GM19324 (cell line): ENCODE measurements at regions not wholly inside any gene's neighbourhood (a gene's known extent, or its start where the extent isn't known, plus 50 kb on each side); places are given as distances from the start of the nearest gene placed in this dataset.
"Not testable (repeated sequence)": the region's sequence is repeated elsewhere in the genome, so short reads cannot be mapped to it uniquely, and the experiment has no call there.

Source experiments
- ATAC-seq: cut with Tn5 transposase; IDR thresholded peaks from one replicate; pipeline ENCODE4 v1.9.1; 2021; ENCODE audit warnings: mild to moderate bottlenecking, moderate library complexity; ENCODE audit not compliant: unreplicated experiment, low FRiP score

DNA sequence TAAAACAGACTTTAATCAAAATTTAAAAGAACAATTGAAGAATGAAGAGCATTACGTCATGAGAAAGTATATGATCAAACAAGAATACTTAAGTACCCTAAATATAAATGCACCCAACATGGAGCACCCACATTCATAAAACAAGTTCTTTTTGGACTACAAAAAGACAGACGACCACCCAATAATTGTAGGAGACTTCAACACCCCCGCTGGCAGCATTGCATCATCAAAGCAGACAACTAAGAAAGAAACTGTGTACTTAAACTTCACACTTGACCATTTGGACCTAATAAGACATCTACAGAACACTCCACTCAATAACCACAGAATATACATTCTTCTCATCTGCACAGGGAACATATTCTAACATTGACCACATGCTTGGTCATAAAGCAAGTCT is 291.7 kb upstream of the ZNF322 start:
- not testable (repeated sequence) for ATAC-seq

DNA sequence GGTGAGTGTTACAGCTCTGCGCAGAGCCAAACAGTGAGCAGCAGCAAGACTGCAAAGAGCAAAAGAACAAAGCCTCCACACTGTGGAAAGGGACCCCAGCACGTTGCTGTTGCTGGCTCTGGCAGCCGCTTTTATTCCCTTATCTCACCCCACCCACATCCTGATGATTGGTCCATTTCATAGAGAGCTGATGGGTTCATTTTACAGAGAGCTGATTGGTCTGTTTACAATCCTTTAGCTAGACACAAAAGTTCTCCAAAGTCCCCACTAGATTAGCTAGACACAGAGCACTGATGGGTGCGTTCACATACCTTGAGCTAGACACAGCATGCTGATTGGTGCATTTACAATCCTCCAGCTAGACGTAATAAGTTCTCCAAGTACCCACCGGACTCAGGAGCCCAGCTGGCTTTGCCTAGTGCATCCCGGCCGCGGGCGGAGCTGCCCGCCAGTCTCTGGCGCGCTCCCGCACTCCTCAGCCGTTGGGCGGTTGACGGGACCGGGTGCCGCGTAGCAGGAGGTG is 291.4 kb upstream of the PRSS16 start:
- not testable (repeated sequence) for ATAC-seq

DNA sequence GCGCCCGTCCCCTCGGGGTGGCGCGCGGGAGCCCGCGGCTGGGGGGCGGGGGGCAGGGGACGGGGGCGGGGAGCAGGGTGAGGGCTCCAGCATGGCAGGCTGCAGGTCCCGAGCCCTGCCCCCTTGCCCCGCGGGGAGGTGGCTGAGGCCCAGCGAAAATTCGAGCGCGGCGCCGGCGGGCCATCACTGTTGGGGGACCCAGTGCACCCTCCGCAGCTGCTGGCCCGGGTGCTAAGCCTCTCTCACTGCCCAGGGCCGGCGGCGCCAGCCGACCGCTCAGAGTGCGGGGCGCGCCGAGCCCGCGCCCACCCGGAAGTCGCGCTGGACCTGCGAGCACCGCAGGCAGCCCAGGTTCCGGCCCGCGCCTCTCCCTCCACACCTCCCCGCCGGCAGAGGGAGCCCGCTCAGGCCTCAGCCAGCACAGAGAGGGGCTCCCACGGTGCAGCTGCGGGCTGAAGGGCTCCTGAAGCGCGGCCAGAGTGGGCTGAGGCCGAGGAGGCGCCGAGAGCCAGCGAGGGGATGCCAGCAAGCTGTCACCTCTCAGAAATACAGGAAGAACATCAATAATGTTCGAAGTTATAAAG is 290.8 kb upstream of the PRSS16 start:
- peak; percentile 56 for ATAC-seq

DNA sequence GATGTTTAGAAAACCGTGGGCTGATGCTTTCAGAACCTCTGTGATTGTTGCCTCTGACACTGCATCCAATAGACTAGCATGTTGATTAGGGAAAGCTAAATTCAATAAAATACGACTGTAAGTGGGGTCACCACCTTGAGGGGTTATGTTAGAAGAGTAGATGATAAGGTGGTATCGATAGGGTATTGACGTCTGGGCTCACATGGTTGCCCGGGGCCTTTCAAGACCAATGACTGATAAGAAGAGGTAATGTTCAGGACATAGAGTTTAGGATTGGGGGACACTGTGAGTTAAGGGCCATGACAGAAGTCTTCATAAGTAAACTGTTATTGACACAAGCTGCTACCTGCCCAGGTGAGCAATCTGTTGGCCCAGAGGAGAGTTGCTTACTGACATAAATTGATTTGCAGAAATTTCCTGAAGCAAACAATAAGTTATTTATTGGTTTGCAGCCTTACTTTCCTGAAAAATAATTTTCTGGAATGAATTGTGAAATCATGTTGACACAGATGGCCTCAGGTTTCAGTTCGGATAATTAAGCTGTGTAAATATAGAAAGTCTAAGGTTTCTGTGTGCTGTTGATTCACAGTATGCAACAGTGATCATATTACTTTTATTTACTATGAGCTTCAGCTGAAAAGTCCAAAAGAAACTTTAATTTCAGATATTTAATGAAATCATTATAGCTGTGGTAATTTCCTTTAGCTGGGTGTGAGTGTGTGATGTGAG is 289.9 kb upstream of the PRSS16 start:
- not testable (repeated sequence) for ATAC-seq

DNA sequence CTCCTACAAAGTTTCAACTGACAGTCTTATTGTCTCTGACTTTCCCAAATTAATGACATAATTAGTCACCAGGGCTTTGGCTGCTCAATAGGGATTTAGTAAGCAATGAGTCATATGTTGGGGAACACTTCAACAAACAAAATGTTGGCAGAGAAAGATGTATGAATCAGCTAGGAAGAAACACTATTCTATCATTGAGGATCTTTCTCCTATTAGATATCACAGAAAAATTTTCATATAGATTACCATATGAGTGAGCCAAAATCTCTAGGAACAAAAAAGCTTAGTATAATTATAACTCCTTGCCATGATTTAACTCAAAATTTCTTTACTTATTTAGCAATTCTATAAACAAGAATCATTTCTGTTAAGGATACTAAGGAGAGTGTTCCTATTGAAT is 286.3 kb upstream of the PRSS16 start:
- not testable (repeated sequence) for ATAC-seq

DNA sequence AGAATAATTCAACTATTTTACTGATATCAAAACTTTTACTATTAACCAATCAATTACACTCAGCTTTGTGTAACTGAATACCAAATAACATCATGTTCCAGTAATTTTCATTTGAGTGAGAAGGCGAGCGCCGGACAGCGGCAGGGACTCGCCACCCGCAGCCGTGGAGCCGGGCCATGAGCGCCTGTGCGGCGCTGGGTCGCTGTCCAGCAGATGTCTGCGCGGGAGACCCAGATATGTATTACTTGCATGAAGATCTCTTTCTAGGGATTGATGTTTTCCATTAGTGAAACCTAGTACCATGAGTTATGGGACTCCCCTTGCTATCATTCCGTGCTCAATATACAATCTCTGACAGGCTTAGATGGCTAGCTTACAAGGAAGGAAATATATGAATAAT is 245.1 kb upstream of the PRSS16 start:
- no peak for ATAC-seq

DNA sequence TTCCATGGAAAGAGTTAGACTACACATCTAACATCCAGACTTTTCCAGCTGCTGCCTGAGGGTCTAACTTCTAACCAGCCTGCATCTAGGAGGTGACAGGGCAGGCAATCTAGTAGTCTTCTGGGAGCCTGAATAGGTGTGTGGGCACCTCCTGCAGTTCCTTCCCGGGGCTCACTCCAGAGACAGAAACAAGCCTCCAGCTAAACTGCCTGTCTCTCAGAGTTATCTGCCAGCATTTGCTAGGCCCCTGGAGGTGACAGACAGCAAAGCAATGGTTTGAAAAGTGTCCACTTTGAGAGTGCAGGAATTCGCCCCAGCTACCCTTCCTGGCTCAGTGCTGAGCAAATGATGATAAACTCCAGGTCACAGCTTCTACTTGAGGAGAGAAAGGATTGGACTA is 240.5 kb upstream of the PRSS16 start:
- no peak for ATAC-seq

DNA sequence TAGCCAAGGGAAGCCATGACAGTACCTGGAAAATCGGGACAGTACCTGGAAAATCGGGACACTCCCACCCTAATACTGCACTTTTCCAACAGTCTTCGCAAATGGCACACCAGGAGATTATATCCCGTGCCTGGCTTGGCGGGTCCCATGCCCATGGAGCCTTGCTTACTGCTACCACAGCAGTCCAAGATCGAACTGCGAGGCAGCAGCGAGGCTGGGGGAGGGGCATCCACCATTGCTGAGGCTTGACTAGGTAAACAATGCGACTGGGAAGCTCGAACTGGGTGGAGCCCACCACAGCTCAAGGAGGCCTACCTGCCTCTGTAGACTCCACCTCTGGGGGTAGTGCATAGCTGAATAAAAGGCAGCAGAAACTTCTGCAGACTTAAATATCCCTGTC is 238.9 kb upstream of the PRSS16 start:
- not testable (repeated sequence) for ATAC-seq

DNA sequence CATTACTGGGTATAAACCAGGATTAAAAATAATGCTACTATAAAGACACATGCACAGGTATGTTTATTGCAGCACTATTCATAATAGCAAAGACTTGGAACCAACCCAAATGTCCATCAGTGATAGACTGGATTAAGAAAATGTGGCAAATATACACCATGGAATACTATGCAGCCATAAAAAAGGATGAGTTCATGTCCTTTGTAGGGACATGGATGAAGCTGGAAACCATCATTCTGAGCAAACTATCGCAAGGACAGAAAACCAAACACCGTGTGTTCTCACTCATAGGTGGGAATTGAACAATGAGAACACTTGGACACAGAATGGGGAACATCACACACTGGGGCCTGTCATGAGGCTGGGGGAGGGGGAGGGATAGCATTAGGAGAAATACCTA is 233.4 kb upstream of the PRSS16 start:
- not testable (repeated sequence) for ATAC-seq

DNA sequence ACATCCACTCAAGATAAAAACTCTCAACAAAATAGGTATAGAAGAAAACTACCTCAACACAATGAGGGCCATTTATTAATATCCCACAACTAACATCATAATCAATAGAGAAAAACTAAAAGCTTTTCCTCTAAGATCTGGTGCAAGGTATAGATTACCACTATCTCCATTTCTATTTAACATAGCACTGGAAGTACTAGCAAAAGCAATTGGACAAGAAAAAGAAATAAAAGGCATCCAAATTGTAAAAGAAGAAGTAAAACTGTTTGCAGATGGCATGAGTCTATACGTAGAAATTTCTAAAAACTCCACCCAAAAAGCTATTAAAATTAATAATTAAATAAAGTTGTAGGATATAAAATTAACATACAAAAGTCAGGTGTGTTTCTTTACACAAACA is 230.8 kb upstream of the PRSS16 start:
- ATAC-seq: no peak

DNA sequence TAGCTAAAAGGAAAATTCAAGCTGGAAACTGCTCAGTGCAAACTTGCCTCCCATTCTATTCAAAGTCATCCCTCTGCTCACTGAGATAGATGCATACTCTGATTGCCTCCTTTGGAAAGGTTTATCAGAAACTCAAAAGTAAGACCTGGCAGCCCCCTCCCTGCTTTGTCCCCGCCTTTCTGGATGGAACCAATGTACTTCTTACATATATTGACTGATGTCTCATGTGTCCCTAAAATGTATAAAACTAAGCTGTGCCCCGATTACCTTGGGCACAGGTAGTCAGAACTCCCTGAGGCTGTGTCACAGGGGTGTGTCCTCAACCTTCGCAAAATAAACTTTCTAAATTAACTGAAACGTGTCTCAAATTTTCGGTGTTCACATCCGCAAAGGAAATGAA is 229.1 kb upstream of the PRSS16 start:
- ATAC-seq: not testable (repeated sequence)

DNA sequence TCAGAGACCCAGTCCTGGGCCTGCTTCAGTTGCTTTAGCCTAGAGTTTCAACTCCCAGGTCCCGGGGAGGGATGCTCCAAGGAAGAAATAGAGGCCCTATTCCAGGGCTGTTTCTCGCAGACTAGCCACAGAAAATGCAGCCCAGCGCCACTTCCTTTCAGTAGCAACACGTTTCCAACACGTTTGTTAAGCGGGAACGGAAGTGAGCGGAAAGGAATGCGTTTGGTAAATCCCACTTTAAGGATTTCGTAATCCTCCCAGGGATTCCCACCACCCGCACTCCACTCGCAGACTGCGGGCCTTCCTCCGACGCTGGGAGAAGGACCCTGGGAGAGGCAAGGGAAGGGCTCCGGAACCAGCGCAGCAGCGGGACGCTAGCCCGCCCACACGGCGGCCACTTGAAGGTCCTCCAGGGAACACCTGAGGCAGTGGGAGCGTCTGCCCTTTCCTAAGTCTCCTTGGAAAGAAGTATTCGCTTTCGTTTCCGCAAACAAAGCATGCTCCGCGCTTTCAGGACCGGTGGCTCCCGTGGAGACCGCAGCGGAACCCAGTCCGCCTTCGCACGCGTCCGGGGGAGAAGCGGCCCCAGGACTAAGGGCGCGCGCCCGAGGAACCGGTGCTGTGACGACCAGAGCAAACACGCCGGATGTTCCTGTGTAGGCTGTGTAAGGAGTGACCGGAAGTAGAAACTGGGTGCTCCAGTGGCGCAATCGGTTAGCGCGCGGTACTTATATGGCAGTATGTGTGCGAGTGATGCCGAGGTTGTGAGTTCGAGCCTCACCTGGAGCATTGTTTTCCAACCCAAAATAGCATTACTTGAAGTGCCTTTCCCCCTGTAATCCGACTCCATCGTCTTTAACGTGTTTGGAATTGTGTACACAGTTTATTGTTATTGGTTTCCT is 227.6 kb upstream of the PRSS16 start:
- ATAC-seq: peak; percentile 91

DNA sequence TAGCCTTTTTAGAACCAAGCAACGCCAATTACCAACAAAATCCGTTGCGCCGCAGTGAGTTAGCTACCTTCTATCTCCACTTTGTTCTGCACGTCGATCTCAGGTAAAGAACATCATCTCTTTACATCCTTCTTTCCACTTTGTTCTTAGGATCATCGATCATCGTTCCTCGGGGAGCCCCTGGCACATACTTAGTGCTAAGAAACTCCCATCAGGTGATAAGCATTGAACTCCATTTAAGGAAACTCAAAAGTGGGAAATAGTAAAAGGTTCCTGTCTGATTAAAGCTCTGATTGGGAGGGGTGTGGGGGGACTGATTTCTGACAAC is 227.0 kb upstream of the PRSS16 start:
- ATAC-seq: no peak

DNA sequence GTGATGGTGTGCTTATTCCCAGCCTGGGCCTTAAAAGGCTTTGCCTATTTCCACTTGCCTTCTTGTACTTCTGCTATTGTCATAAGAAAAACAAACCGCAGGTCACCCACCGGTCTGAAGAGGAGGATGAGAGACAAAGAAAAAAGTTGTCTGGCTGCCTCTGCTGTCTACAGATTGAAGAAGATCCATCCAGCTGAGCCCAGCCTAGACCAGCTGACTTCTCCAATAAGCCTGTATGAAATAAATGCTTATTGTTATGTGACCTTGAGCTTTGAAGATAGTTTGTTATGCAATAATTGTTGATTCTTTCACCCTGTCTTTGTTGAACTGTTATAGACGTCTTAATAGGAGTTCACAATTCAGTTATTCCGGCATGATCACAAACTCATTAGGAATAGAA is 223.8 kb upstream of the PRSS16 start:
- no peak for ATAC-seq

DNA sequence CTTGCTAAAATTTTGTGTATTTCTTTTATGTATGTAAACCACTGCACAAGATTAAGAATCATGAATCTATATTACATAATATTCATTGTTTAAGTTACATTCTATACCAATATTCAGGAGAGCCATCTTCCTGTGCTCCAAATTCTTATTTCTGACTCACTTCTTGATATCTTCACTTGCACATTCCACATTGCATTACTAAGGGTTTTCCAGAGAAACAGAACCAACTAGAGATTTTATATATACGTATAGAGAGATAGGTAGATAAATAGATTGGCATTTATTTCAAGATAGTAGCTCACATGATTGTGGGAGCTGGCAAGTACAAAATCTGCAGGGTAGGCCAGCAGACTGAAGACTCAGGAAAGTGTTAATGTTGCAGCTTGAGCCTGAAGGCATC is 222.2 kb upstream of the PRSS16 start:
- ATAC-seq: no peak

DNA sequence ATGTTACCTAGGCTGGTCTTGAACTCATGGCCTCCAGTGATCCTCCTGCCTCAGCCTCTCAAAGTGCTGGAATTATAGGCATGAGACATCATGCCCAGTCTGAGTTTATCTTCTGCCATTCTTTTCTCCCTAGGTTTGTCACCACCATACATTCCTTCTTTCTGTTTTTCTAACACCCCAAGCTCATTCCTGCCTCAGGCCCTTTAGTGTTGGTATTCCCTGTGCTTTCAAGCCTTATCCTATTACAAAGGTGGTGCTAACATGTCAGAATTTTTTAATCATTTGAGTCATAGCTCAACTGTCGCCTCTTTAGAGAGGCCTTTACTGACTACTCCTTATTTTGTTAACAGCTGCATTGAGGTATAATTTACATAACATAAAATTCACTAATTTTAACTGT is 221.1 kb upstream of the PRSS16 start:
- ATAC-seq: no peak

DNA sequence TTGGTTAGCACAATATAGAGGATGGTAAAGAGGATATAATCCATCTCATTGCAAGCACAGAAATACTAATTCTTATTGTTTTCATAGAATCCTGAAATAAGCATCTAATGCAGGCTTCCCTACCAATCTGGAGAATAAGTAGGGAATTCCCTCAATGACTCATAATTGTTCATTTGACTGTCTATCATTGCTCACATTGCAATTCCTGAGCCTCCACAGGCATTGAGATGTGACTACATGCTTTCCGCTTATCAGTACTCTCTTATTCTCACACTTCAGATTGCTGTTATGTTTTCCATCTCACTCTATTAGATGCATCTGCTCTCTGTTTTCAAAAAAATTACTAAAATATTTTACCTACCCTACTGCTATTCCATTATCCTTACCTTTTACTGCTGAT is 216.2 kb upstream of the PRSS16 start:
- no peak for ATAC-seq

DNA sequence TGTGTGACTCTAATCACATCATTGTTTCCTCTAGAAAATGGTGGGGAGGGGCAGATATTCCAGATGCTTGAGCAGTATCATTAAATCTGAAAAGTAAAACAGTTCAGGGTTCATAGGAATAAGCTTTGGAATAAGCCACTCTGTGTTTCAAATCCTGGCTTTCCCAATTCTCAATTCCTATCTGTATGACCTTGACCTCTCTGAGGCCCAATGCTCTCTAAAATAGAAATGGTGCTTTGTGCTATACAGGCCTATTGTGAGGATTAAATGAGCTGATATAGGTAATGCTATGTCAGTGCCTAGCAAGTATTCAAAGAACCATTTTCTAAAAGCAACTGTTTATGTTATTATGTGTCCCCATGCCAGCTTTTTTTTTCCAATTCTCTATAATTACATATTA is 209.0 kb upstream of the PRSS16 start:
- no peak for ATAC-seq

DNA sequence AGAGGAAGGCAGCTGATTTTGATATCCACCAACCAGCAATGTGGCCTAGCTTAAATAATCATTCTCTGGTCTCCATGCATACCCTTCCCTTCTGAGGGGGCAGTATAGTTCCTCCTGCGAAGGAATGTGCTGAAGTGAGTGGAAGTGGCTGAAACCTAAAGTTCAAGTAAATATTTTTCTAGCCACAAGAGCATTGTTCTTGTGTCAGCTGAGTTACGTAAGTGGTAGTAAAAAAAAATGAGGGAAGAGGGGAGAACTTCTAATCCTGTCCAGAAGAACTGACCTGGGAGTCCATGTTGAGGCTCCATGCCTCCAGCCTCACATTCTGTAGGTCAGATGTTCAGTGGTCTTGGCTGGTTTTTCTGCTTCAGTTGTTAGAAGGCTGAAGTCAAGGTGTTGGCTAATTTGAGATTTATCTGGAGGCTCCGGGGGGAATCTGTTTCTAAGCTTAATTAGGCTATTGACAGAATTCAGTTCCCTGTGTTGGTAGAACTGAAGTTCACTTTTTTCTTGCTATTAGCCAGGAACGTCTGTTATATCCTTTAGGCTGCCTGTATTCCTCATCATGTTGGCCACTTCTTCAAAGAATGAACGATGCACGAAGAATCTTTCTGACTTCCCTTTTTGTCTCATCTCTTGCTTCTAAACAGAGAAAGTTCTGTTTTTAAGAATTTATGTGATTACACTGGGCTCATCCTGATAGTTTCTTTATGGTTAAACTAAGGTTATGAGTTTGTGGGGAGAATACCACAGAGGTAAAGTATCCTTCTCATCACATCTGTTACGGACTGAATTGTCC is 207.1 kb upstream of the PRSS16 start:
- ATAC-seq: no peak

DNA sequence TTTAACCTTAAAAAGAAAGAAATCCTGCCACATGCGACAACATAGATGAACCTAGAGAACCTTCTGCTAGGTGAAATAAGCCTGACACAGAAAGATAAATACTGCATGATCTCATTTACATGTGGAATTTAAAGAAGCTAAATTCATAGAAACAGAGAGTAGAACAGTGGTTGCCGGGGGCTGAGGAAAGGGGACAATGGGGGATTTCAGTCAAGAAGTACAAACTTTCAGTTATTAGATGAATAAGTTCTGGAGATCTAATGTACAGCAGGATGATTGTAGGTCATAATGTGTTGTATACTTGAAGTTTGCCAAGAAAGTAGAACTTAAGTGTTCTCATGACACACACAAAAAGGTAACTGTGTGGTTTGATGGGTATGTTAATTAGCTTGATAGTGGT is 204.3 kb upstream of the PRSS16 start:
- ATAC-seq: no peak

DNA sequence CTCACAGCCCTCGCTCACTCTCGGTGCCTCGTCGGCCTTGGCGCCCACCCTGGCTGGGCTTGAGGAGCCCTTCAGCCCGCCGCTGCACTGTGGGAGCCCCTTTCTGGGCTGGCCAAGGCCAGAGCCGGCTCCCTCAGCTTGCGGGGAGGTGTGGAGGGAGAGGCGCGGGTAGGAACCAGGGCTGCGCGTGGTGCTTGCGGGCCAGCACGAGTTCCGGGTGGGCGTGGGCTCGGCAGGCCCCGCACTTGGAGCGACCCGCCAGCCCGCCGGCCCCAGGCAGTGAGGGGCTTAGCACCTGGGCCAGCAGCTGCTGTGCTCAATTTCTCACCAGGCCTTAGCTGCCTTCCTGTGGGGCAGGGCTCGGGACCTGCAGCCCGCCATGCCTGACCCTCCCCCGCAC is 202.4 kb upstream of the PRSS16 start:
- not testable (repeated sequence) for ATAC-seq
